HG03280 (cell line): ENCODE measurements at regions not wholly inside any gene's neighbourhood (a gene's known extent, or its start where the extent isn't known, plus 50 kb on each side); places are given as distances from the start of the nearest gene placed in this dataset.

ENCODE experiments used
- ATAC-seq: cut with Tn5 transposase; IDR thresholded peaks from one replicate; pipeline ENCODE4 v1.9.1; 2021; ENCODE audit warnings: mild to moderate bottlenecking, moderate library complexity; ENCODE audit not compliant: unreplicated experiment

GRCh38 chr12:106003297-106003696 lies 135.5 kb downstream of the NUAK1 start:
- no peak for ATAC-seq

GRCh38 chr12:106004289-106004688 lies 134.5 kb downstream of the NUAK1 start:
- ATAC-seq: no peak

GRCh38 chr12:106006382-106006781 lies 132.4 kb downstream of the NUAK1 start:
- ATAC-seq: no peak

- ATAC-seq: no peak
Measured at GRCh38 chr12:106006940-106007339, 131.8 kb downstream of the NUAK1 start.

GRCh38 chr12:106010741-106011140 lies 128.0 kb downstream of the NUAK1 start:
- ATAC-seq: no peak
